ENCODE measurements at regions not wholly inside any gene's neighbourhood (a gene's known extent, or its start where the extent isn't known, plus 50 kb on each side); places are given as distances from the start of the nearest gene placed in this dataset.
A peak's percentile ranks its signal among the peaks of the same experiment; 100 is the strongest.

GRCh38 chr7:35581605-35582210 lies 113.2 kb downstream of the HERPUD2 start:
- no peak for DNase-seq (ENCODE audit: low spot score)

DNA sequence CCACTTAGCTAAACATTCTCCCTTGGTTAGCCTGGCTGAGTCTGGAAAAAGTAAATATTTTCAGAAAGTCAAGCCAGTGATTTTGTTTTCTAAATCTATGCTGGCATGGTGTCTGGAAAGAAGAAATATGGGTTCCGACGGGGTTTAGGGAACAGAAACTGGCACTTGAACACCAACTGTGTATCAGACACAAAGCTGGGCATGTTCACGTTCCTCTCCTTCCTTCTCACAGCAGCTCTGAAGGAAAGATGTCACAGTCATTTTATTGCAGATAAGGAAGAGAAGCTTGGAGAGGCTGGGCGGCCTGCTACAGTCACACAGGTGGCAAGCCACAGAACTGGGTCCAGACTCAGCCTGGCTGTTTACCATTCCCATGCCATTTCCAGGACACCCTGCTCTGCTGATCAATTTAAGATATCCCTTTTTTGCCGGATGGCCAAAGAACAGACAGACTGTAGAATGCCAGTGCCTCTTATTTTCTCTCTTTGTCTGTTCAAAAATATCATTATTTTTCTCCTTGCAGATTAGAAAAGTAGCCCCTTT lies 118.8 kb downstream of the HERPUD2 start:
- no peak for DNase-seq (ENCODE audit: low spot score)

DNA sequence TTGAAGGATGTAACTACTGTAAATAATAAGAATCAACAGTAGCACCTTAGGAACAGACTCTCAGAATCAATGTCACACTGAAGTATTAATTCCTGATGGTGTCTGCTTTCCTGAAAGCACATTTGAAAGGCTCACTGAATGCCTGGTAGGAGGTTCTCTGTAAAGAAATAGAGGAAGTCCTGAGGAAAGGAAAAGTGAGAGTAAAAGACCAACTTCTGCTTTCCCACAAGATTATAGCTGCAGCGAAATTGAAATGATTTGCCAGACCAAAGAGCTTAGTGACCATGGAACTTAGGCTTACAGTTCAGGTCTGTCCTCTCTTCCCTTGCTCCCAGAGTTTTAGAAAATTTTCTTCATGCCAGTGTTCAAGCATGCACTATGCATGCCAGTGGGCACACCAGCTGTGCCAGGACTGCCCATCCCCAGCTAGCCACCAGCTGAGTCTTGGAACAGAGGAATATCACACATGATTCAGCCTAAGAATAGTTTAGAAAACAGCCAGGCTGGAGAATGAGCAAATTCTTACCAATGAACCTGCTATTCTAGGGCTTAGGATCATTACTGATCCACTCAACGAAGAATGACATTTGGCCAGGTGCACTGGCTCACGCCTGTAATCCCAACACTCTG lies 123.2 kb downstream of the HERPUD2 start:
- DNase-seq (ENCODE audit: low spot score) = no peak

GRCh38 chr7:35570937-35571336 lies 124.0 kb downstream of the HERPUD2 start:
- DNase-seq (ENCODE audit: low spot score) = no peak

GRCh38 chr7:35565927-35566326 lies 129.0 kb downstream of the HERPUD2 start:
- DNase-seq (ENCODE audit: low spot score) = no peak

DNA sequence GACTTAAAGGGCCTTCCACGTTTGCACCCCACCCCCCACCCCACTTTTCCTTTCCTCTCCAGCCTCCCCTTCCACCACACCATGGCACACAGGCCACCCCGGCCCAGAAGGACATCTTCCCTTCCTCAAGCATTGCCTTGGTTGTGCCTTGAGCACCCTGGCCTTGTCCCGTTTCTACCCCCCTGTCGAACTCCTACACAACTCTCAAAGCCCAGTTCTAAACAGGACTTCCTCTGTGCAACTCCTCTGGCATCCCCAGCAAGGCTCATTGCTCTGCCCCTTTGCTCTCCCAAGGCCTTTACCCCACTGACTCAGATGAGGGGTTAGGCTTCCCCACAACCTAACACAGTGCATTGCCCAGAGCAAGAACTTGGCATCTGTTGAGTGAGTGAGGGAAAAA lies 136.1 kb downstream of the HERPUD2 start:
- no peak for DNase-seq (ENCODE audit: low spot score)

- DNase-seq (ENCODE audit: low spot score) = no peak
Measured at GRCh38 chr7:35556515-35557471, 138.1 kb downstream of the HERPUD2 start.

DNA sequence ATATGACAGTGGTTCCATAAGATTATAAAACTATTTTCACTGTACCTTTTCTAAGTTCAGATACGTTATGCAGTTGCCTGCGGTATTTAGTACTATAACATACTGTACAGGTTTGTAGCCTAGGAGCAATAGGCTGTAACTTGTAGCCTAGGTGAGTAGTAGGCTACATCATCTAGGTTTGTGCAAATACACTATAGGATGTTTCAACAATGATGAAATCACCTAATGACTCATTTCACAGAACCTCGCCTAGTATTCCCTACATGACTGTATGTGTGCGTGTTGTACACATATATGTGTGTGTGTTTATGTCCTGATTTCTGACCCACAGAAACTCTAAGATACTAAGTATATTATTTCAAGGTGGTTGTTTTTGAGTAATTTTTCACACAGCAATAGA lies 139.0 kb downstream of the HERPUD2 start:
- DNase-seq (ENCODE audit: low spot score) = peak; percentile 50

GRCh38 chr7:35555386-35555785 lies 139.5 kb downstream of the HERPUD2 start:
- DNase-seq (ENCODE audit: low spot score) = no peak

GRCh38 chr7:35553519-35553918 lies 141.4 kb downstream of the HERPUD2 start:
- no peak for DNase-seq (ENCODE audit: low spot score)

DNA sequence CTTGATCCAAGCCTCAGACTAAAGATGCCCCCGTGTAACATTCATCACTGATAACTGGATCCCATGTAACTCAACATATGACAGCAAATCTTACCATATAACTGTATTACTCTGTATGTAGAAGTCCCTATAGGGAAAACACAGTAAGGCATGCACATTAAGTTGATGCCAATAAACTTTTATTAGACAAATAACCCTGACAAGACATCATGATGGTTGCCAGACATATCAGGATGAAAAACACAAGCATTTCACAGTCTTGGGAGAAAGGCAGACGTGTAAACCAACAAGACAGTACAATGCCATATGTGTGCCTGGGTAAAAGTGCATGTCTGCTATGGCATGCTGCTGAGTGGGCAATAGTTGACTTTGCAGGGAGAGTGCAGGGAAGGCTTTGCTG lies 142.2 kb downstream of the HERPUD2 start:
- no peak for DNase-seq (ENCODE audit: low spot score)

- DNase-seq (ENCODE audit: low spot score) = no peak
Measured at GRCh38 chr7:35551321-35552081, 143.4 kb downstream of the HERPUD2 start.

DNA sequence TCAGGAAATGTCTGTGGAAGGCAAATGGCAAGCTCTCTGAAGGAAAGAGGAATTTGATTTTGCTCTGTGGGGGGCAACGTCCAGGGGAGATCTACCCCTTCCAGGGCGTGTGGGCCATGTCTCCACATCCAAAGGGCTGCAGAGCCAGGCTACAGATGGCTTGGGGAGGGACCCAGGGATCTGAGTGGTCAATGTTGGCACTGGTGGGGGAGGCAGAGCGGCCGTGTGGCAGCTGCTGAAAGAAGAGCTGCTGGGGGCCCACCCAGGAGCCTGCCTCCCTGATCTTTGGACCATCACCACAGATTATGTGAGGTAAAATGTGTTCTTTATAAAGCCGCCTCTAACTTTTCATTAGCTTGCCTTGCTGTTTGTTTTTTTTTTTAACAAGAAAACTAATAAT lies 144.1 kb downstream of the HERPUD2 start:
- no peak for DNase-seq (ENCODE audit: low spot score)

GRCh38 chr7:35549781-35550180 lies 145.2 kb downstream of the HERPUD2 start:
- no peak for DNase-seq (ENCODE audit: low spot score)

DNA sequence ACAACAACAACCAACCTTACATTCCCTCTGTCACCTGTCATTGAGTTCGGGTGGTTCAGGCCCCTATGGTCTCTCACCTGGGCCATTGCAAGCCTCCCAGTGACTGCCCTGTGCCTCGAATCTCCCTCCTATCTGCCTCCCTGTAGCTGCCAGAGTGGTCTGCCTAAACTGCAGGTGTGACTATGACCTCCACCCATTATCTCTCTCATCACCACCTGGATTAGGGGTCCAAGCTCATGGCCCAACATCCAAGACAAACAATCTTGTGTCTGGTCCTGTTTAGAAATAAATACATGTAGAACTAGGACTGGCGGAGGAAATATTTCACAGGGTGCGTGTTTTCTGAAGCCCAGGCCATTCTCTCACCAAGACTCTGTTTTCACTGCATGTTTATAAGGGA lies 146.6 kb downstream of the HERPUD2 start:
- DNase-seq (ENCODE audit: low spot score) = no peak

DNA sequence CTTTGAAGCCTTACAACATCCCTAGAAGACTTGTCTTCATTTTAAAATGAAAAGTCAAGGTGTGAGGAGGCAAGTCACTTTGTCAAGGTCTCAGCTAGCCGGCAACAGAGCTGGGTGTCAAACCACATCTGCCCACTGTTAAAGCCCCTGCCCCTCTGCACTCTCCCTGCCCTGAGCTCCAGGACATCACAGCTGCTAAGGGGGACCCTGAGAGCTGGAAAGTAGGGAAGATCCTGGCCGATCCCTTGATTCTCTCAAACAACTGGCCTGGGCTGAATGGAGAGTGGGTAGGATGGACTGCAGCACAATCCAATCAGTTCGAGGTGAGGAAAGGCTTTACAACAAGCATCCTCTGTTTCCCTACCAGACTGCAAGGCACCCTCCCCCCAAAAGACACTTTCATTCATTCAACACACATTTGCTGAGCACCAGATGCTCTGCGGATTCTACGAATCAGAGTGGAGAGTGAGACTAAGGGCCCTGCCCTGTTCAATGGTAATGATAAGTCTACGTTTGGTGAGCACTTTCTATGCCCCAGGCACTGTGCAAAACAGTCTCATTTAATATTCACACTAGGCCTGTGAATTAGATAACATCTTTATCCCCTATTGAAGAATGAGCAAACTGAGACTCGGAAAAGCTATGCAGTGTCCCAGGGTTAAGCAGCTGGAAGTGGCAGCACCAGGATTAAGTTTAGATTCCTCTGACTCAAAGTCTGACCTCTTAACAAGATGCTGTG lies 148.1 kb downstream of the HERPUD2 start:
- no peak for DNase-seq (ENCODE audit: low spot score)

DNA sequence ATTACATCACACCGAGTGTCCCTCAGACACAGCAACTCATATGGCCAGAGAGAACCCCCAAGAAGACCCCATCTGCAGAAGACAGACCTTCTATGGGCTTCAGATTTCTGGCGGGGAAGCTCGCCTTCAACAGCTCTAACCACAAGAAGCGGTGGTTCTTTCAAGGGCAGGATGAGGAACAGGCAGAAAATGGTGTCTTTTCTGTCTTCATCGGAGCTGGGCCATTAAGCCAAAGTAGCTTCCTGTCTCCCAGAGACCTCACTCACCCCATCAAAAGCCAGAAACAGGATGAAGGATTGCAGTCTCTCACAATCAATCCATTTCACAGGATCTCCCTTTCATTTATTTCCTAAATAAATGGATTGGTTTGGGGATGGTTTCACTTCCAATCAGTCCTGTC lies 149.1 kb downstream of the HERPUD2 start:
- DNase-seq (ENCODE audit: low spot score) = no peak

DNA sequence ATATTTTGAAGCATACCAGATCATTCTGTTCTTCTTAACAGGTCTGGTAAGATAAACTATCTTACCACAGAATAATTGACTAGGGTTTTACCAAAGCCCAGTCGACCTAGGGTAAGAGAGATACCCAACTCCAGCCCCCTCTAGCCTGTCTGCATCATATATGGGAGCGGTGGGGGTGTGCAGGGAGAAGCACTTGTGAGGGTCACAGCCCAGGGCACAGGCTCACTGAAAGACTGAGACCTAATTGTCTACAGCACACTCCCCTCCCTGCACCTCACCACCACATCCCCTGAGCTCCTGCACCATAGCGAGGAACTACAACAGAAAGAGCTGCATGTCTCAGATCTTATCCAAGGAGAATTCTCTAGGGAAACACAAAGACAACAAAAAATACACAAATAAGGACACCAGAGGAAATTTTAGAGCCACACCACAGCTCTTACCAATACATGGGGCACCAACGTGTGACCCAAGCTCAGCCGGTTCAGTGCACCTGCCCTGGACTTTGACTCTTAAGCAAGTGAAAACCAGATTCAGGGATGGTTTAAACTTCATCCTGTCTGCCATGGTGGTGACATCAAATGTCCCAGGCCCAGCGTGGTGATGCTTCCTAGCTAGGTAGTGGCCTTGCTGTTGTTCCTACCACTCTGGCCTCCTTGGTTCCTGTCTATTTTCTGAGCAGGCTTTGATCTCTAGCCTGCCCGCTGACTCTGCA lies 150.8 kb downstream of the HERPUD2 start:
- DNase-seq (ENCODE audit: low spot score) = no peak

- peak; percentile 67 for DNase-seq (ENCODE audit: low spot score)
Measured at GRCh38 chr7:35537067-35538023, 157.6 kb downstream of the HERPUD2 start.

Measured in RKO (cell line).